PC-9 (cell line): ENCODE measurements at regions not wholly inside any gene's neighbourhood (a gene's known extent, or its start where the extent isn't known, plus 50 kb on each side); places are given as distances from the start of the nearest gene placed in this dataset.

Source experiments
- BruUV-seq: library from RNA; stranded (reverse); fragments of 400-500 nt; replicated peaks from 2 replicates; lab custom pipeline; 2021; lab: Mats Ljungman, UMichigan
- CTCF ChIA-PET: fragments of 300-600 bp; sonication (Branson Sonifier 250); formaldehyde crosslinking; loops from one replicate; lab custom pipeline; 2022; ENCODE audit warnings: antibody characterized with exemption; lab: Charles Lee
- POLR2A ChIA-PET: fragments of 300-600 bp; sonication (Branson Sonifier 250); formaldehyde crosslinking; loops from one replicate; lab custom pipeline; 2022; ENCODE audit warnings: antibody characterized with exemption; ENCODE audit not compliant: unreplicated experiment; lab: Charles Lee
- DNase-seq, 2 experiments: peaks; one replicate each; pipeline versions ENCODE4 v3.0.0 to v3.0.0-alpha.2; 2015 to 2022; ENCODE audit warnings: mixed read lengths in 1 of 2
- H2AFZ ChIP-seq: fragments of 200-600 bp; sonication (generic); 2 replicates; pipeline ENCODE4 v1.8.1; 2017; ENCODE audit warnings: antibody characterized with exemption
- H3F3A ChIP-seq: fragments of 200-600 bp; sonication (generic); 2 replicates; pipeline ENCODE4 v1.8.1; 2017; ENCODE audit warnings: antibody characterized with exemption, mild to moderate bottlenecking, low read depth; ENCODE audit not compliant: insufficient read depth
- H3K27ac ChIP-seq: fragments of 200-600 bp; sonication (generic); 2 replicates; pipeline ENCODE4 v1.6.1; 2016; ENCODE audit warnings: mixed run types
- H3K27me3 ChIP-seq: fragments of 200-600 bp; sonication (generic); 2 replicates; pipeline ENCODE4 v1.6.1; 2016; ENCODE audit warnings: low read depth, mixed run types; ENCODE audit not compliant: insufficient read depth
- H3K36me3 ChIP-seq: fragments of 200-600 bp; sonication (generic); 2 replicates; pipeline ENCODE4 v1.6.1; 2016; ENCODE audit warnings: low read depth, mixed run types
- H3K4me1 ChIP-seq: fragments of 200-600 bp; sonication (generic); replicated peaks from 2 replicates; pipeline ENCODE4 v1.6.1; 2016; ENCODE audit warnings: mixed run types; ENCODE audit not compliant: insufficient read depth
- H3K4me2 ChIP-seq: fragments of 200-600 bp; sonication (generic); 2 replicates; pipeline ENCODE4 v1.6.1; 2017; ENCODE audit warnings: mixed run types
- H3K4me3 ChIP-seq: fragments of 200-600 bp; sonication (generic); 2 replicates; pipeline ENCODE4 v1.6.1; 2016; ENCODE audit warnings: mixed run types
- H3K79me2 ChIP-seq: fragments of 200-600 bp; sonication (generic); 2 replicates; pipeline ENCODE4 v1.6.1; 2017; ENCODE audit warnings: low read depth, mixed run types
- H3K9me2 ChIP-seq: fragments of 200-600 bp; sonication (generic); 2 replicates; pipeline ENCODE4 v1.8.1; 2017; ENCODE audit warnings: mild to moderate bottlenecking; ENCODE audit not compliant: insufficient read depth
- H3K9me3 ChIP-seq: fragments of 200-600 bp; sonication (generic); 2 replicates; pipeline ENCODE4 v1.8.1; 2016; ENCODE audit warnings: low read depth; ENCODE audit not compliant: insufficient read depth
- H4K20me1 ChIP-seq: fragments of 200-600 bp; sonication (generic); 2 replicates; pipeline ENCODE4 v1.8.1; 2017; ENCODE audit not compliant: insufficient read depth
- EZH2 ChIP-seq: fragments of 200-600 bp; sonication (generic); IDR thresholded peaks from 2 replicates; pipeline ENCODE4 v1.8.0; 2017; ENCODE audit warnings: antibody characterized with exemption, low read depth
- intact Hi-C: fragments of 100-400 bp; cut with micrococcal nuclease; formaldehyde crosslinking; loops from one replicate; pipeline ENCODE4 v1.10.0; 2022; ENCODE audit not compliant: unreplicated experiment
- TF ChIP-seq, protein P1 (sequence below): fragments of 200-600 bp; sonication (generic); conservative IDR thresholded peaks from 2 replicates; pipeline ENCODE4 v1.6.1; 2017; ENCODE audit warnings: mixed run types, antibody characterized with exemption, mild to moderate bottlenecking, moderate library complexity

DNA sequence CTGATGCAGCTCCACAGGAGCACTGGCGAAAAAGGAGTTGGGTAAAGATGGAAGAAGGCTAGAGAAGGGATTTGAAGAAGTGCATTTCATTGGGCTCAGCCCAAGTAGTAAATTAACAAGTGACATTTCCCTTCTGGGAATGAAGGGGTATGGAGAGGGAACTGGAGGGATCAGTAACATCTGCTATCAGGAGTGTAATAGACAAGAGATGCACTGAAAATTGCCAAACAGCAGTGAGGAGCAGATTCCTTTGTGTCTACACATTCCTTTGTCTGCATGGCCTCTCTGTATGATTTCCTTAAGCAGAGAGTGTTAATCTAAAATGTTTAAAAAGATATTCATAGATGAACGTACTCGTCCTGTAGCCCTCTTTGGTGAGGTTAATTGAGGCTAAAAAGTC, 148.2 kb upstream of the FERD3L start:
- no peaks in the 10 kb centered on the region for H3K27me3 ChIP-seq
- DNase-seq: no peak
- no peaks in the 10 kb centered on the region for H4K20me1 ChIP-seq
- H3K4me3 ChIP-seq: no peak overlapping the region
- intact Hi-C loops: no loop called here
- H3F3A ChIP-seq: no peaks in the 10 kb centered on the region
- no TSS peak for BruUV-seq
- no peaks in the 10 kb centered on the region for H3K79me2 ChIP-seq
- no peaks in the 10 kb centered on the region for H3K36me3 ChIP-seq
- no peaks in the 10 kb centered on the region for H3K9me3 ChIP-seq
- ChIA-PET CTCF (no interaction called here), POLR2A (no interaction called here)
- H3K9me2 ChIP-seq: 0 out of 2 replicates have a peak, but pooled peaks cover 7% of the 10 kb centered on the region
- TF ChIP-seq EZH2: no peak
- TF ChIP-seq, protein P1, sequence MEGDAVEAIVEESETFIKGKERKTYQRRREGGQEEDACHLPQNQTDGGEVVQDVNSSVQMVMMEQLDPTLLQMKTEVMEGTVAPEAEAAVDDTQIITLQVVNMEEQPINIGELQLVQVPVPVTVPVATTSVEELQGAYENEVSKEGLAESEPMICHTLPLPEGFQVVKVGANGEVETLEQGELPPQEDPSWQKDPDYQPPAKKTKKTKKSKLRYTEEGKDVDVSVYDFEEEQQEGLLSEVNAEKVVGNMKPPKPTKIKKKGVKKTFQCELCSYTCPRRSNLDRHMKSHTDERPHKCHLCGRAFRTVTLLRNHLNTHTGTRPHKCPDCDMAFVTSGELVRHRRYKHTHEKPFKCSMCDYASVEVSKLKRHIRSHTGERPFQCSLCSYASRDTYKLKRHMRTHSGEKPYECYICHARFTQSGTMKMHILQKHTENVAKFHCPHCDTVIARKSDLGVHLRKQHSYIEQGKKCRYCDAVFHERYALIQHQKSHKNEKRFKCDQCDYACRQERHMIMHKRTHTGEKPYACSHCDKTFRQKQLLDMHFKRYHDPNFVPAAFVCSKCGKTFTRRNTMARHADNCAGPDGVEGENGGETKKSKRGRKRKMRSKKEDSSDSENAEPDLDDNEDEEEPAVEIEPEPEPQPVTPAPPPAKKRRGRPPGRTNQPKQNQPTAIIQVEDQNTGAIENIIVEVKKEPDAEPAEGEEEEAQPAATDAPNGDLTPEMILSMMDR: no peak
- no peaks in the 10 kb centered on the region for H3K4me1 ChIP-seq
- no peak overlapping the region for H2AFZ ChIP-seq
- no peak overlapping the region for H3K27ac ChIP-seq
- H3K4me2 ChIP-seq: no peak overlapping the region

GRCh38 chr7:19290968-19291367, 145.7 kb upstream of the FERD3L start:
- Histone ChIP-seq H3K4me2 (no peak overlapping the region), H3K9me2 (0 out of 2 replicates have a peak, but pooled peaks cover 7% of the 10 kb centered on the region), H3K9me3 (no peaks in the 10 kb centered on the region), H3K27ac (no peak overlapping the region), H3K4me3 (no peak overlapping the region), H4K20me1 (no peaks in the 10 kb centered on the region), H3K4me1 (no peaks in the 10 kb centered on the region), H2AFZ (no peak overlapping the region), H3F3A (no peaks in the 10 kb centered on the region), H3K79me2 (no peaks in the 10 kb centered on the region), H3K27me3 (no peaks in the 10 kb centered on the region), H3K36me3 (no peaks in the 10 kb centered on the region)
- ChIA-PET POLR2A (no interaction called here), CTCF (no interaction called here)
- intact Hi-C loops: no loop called here
- TF ChIP-seq, protein P1: no peak
- TF ChIP-seq EZH2: no peak
- BruUV-seq: no TSS peak
- DNase-seq: no peak

GRCh38 chr7:19290066-19290465, 144.8 kb upstream of the FERD3L start:
- intact Hi-C loops: no loop called here
- Histone ChIP-seq H3K27me3 (no peaks in the 10 kb centered on the region), H3K27ac (no peak overlapping the region), H3F3A (no peaks in the 10 kb centered on the region), H3K9me2 (0 out of 2 replicates have a peak, but pooled peaks cover 7% of the 10 kb centered on the region), H3K9me3 (no peaks in the 10 kb centered on the region), H3K79me2 (no peaks in the 10 kb centered on the region), H3K4me3 (no peak overlapping the region), H4K20me1 (no peaks in the 10 kb centered on the region), H3K4me2 (no peak overlapping the region), H3K36me3 (no peaks in the 10 kb centered on the region), H3K4me1 (no peaks in the 10 kb centered on the region), H2AFZ (no peak overlapping the region)
- TF ChIP-seq, protein P1: no peak
- no peak for TF ChIP-seq EZH2
- ChIA-PET POLR2A (no interaction called here), CTCF (no interaction called here)
- no TSS peak for BruUV-seq
- DNase-seq: no peak
